IMR-90 (cell line): ENCODE measurements at regions not wholly inside any gene's neighbourhood (a gene's known extent, or its start where the extent isn't known, plus 50 kb on each side); places are given as distances from the start of the nearest gene placed in this dataset.

Experiments
- BHLHE40 ChIP-seq: fragments of 150-350 bp; IDR thresholded peaks from 2 replicates; pipeline ENCODE4 v1.6.1; 2016; ENCODE audit warnings: mild to moderate bottlenecking, low read depth, low read length
- CEBPB ChIP-seq: IDR thresholded peaks from 2 replicates; pipeline ENCODE4 v1.6.1; 2012; ENCODE audit warnings: low read depth, low read length, improper control_type of control experiment
- CHD1 ChIP-seq: IDR thresholded peaks from 2 replicates; pipeline ENCODE4 v1.6.1; 2012; ENCODE audit warnings: low read depth, low read length, improper control_type of control experiment
- FOS ChIP-seq: fragments of 150-350 bp; IDR thresholded peaks from 2 replicates; pipeline ENCODE4 v1.6.1; 2016; ENCODE audit warnings: low read depth, low read length
- MAFK ChIP-seq: IDR thresholded peaks from 2 replicates; pipeline ENCODE4 v1.6.1; 2012; ENCODE audit warnings: low read depth, low read length, improper control_type of control experiment
- MXI1 ChIP-seq: IDR thresholded peaks from 2 replicates; pipeline ENCODE4 v1.6.1; 2012; ENCODE audit warnings: low read depth, mild to moderate bottlenecking, low read length, moderate library complexity, borderline replicate concordance
- POLR2A ChIP-seq: IDR thresholded peaks from 2 replicates; pipeline ENCODE4 v1.6.1; 2012; ENCODE audit warnings: mild to moderate bottlenecking, low read depth, low read length
- RAD21 ChIP-seq: IDR thresholded peaks from 2 replicates; pipeline ENCODE4 v1.6.1; 2012; ENCODE audit warnings: low read length, improper control_type of control experiment
- RCOR1 ChIP-seq: IDR thresholded peaks from 2 replicates; pipeline ENCODE4 v1.6.1; 2012; ENCODE audit warnings: mild to moderate bottlenecking, low read length, improper control_type of control experiment; ENCODE audit not compliant: insufficient replicate concordance
- RFX5 ChIP-seq: IDR thresholded peaks from 2 replicates; pipeline ENCODE4 v1.8.0; 2012; ENCODE audit warnings: low read depth, mild to moderate bottlenecking, low read length, moderate library complexity
- SMC3 ChIP-seq: fragments of 150-350 bp; IDR thresholded peaks from 2 replicates; pipeline ENCODE4 v1.6.1; 2016; ENCODE audit warnings: low read depth, mild to moderate bottlenecking, antibody characterized with exemption, low read length, moderate library complexity
- TF ChIP-seq, protein P1 (sequence below): conservative IDR thresholded peaks from 2 replicates; pipeline ENCODE4 v1.5.1; 2012; ENCODE audit warnings: mild to moderate bottlenecking, low read depth, low read length, improper control_type of control experiment
- TF ChIP-seq, protein P2 (sequence below): fragments of 150-350 bp; IDR thresholded peaks from 2 replicates; pipeline ENCODE4 v1.6.1; 2017; ENCODE audit warnings: mild to moderate bottlenecking, antibody characterized with exemption, low read length, low read depth
- TF ChIP-seq, protein P3 (sequence below): fragments of 150-350 bp; IDR thresholded peaks from 2 replicates; pipeline ENCODE4 v1.6.1; 2016; ENCODE audit warnings: low read depth, mild to moderate bottlenecking, low read length, moderate library complexity, borderline replicate concordance

DNA sequence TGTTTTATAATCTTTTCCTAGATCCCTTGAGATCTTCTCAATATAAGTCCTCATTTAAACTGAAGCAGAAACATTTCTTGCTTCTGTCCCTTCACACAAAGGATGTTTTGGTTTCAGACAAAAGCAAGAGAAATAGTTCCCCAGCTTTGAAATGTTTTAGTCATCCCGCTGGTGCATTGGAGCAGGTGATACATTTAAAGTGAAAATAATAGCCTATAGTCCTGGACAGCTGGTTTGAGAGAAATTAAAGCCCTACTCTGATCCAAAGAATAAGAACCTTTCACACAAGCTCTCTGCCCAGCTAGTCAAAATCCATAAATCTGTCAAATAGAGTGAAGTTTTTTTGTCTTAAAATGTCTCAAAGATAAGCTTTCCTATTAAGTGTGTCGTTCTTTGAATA, 79.4 kb downstream of the LUZP4 start:
- TF ChIP-seq CEBPB = no peak
- TF ChIP-seq, protein P1, sequence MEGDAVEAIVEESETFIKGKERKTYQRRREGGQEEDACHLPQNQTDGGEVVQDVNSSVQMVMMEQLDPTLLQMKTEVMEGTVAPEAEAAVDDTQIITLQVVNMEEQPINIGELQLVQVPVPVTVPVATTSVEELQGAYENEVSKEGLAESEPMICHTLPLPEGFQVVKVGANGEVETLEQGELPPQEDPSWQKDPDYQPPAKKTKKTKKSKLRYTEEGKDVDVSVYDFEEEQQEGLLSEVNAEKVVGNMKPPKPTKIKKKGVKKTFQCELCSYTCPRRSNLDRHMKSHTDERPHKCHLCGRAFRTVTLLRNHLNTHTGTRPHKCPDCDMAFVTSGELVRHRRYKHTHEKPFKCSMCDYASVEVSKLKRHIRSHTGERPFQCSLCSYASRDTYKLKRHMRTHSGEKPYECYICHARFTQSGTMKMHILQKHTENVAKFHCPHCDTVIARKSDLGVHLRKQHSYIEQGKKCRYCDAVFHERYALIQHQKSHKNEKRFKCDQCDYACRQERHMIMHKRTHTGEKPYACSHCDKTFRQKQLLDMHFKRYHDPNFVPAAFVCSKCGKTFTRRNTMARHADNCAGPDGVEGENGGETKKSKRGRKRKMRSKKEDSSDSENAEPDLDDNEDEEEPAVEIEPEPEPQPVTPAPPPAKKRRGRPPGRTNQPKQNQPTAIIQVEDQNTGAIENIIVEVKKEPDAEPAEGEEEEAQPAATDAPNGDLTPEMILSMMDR = no peak
- no peak for TF ChIP-seq SMC3
- no peak for TF ChIP-seq POLR2A
- no peak for TF ChIP-seq RCOR1
- no peak for TF ChIP-seq FOS
- TF ChIP-seq, protein P2, sequence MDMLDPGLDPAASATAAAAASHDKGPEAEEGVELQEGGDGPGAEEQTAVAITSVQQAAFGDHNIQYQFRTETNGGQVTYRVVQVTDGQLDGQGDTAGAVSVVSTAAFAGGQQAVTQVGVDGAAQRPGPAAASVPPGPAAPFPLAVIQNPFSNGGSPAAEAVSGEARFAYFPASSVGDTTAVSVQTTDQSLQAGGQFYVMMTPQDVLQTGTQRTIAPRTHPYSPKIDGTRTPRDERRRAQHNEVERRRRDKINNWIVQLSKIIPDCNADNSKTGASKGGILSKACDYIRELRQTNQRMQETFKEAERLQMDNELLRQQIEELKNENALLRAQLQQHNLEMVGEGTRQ = no peak
- no peak for TF ChIP-seq MAFK
- no peak for TF ChIP-seq MXI1
- no peak for TF ChIP-seq BHLHE40
- TF ChIP-seq RFX5 = no peak
- no peak for TF ChIP-seq RAD21
- no peak for TF ChIP-seq CHD1
- TF ChIP-seq, protein P3, sequence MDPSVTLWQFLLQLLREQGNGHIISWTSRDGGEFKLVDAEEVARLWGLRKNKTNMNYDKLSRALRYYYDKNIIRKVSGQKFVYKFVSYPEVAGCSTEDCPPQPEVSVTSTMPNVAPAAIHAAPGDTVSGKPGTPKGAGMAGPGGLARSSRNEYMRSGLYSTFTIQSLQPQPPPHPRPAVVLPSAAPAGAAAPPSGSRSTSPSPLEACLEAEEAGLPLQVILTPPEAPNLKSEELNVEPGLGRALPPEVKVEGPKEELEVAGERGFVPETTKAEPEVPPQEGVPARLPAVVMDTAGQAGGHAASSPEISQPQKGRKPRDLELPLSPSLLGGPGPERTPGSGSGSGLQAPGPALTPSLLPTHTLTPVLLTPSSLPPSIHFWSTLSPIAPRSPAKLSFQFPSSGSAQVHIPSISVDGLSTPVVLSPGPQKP = no peak
